ENCODE measurements at regions not wholly inside any gene's neighbourhood (a gene's known extent, or its start where the extent isn't known, plus 50 kb on each side); places are given as distances from the start of the nearest gene placed in this dataset.

DNA sequence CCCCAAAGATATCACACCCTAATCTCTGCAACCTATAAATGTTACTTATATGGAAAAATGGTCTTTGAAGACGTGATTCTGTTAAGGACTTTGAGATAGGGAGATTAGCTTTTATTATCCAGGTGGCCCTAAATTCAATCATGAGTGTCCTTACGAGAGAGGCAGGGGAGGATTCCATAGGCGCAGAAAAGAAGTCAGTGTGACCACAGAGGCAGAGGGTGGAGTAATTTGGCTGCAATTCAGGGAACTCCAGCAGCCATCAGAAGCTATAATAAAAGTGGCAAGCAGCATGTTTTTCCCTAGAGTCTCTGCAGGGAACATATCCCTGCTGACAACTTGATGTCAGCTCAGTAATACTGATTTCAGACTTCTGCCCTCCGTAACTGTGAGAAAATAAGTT lies 315.2 kb upstream of the ROBO2 start:
- Mint-ChIP-seq H3K9me3 (ENCODE audit: low read depth) (no peaks in the 10 kb centered on the region), H3K27me3 (ENCODE audit: low read depth) (peaks cover 6% of the 10 kb centered on the region), H3K4me3 (ENCODE audit: unreplicated experiment) (no peak overlapping the region), H3K36me3 (ENCODE audit: low read depth) (no peaks in the 10 kb centered on the region), H3K27ac (ENCODE audit: unreplicated experiment) (no peak overlapping the region), H3K4me1 (ENCODE audit: low read depth) (peaks cover 15% of the 10 kb centered on the region)
- no peak for DNase-seq (ENCODE audit: low spot score)
- TF ChIP-seq, protein P1, sequence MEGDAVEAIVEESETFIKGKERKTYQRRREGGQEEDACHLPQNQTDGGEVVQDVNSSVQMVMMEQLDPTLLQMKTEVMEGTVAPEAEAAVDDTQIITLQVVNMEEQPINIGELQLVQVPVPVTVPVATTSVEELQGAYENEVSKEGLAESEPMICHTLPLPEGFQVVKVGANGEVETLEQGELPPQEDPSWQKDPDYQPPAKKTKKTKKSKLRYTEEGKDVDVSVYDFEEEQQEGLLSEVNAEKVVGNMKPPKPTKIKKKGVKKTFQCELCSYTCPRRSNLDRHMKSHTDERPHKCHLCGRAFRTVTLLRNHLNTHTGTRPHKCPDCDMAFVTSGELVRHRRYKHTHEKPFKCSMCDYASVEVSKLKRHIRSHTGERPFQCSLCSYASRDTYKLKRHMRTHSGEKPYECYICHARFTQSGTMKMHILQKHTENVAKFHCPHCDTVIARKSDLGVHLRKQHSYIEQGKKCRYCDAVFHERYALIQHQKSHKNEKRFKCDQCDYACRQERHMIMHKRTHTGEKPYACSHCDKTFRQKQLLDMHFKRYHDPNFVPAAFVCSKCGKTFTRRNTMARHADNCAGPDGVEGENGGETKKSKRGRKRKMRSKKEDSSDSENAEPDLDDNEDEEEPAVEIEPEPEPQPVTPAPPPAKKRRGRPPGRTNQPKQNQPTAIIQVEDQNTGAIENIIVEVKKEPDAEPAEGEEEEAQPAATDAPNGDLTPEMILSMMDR (IDR thresholded peaks at IDR 0.05): no peak

DNA sequence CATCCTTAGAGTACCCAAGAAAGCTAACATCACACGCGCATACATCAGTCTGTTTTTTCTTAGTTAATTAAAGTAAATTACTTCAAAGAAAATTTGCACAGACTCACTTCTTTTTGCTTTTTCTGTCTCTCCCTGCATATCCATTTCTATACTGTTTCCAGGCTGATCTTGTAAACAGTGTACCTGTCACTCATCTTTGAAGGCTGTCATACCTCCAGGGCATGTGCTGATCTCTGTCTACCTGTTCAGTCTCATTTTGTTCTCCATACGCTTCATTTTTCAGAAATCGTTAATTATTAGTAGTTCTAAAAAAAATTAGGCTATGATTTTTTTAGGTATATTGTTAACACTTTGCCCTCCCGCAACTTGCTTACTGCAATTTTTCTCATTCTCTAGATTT lies 313.9 kb upstream of the ROBO2 start:
- DNase-seq (ENCODE audit: low spot score): no peak
- Mint-ChIP-seq H3K9me3 (ENCODE audit: low read depth) (no peaks in the 10 kb centered on the region), H3K4me1 (ENCODE audit: low read depth) (peaks cover 15% of the 10 kb centered on the region), H3K36me3 (ENCODE audit: low read depth) (no peaks in the 10 kb centered on the region), H3K4me3 (ENCODE audit: unreplicated experiment) (no peak overlapping the region), H3K27me3 (ENCODE audit: low read depth) (peaks cover 6% of the 10 kb centered on the region), H3K27ac (ENCODE audit: unreplicated experiment) (no peak overlapping the region)
- TF ChIP-seq, protein P1 (IDR thresholded peaks at IDR 0.05): no peak

DNA sequence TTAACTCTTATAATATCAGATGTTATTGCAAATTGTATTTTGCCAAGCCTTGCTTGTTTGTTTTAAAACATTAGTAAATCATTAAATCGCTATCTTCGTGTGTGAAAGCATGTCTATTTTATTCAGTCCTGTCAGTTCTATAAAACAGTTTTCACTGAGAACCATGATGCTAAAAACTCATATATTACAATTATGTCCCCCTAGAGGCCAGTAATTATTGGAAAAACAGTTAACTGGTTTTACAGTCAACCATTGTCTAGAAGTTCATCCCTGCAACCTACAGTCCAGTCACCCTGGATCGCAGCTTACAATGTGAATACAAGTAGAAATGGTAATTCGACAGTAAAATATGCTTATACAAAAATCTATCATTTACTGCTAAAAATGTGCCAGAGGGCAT lies 311.5 kb upstream of the ROBO2 start:
- no peaks in the 10 kb centered on the region for H3K9me3 Mint-ChIP-seq (ENCODE audit: low read depth)
- DNase-seq (ENCODE audit: low spot score): no peak
- TF ChIP-seq, protein P1 (IDR thresholded peaks at IDR 0.05): peak; percentile 31
- no peak overlapping the region for H3K27ac Mint-ChIP-seq (ENCODE audit: unreplicated experiment)
- H3K36me3 Mint-ChIP-seq (ENCODE audit: low read depth): no peaks in the 10 kb centered on the region
- no peak overlapping the region for H3K4me3 Mint-ChIP-seq (ENCODE audit: unreplicated experiment)
- H3K4me1 Mint-ChIP-seq (ENCODE audit: low read depth): peaks cover 15% of the 10 kb centered on the region
- peaks cover 3% of the 10 kb centered on the region for H3K27me3 Mint-ChIP-seq (ENCODE audit: low read depth)

DNA sequence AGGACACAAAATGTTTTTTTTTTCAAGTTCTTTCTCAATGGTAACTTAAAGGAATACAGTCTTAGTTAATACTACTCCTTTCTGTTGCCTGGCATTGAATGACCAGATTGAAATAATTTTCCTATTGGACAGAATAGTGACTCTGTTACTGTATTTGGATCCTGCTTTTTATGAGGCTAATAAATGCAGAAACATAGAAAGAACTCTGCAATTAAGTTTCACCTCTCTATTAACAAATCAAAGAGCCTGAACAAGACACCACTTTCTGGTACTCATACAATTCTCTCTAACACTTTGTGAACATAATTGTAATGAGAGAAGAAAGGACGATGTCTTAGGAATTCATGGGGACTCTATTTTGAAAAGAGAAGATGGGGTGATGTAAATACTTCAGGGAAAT lies 308.4 kb upstream of the ROBO2 start:
- Mint-ChIP-seq H3K9me3 (ENCODE audit: low read depth) (peaks cover 3% of the 10 kb centered on the region), H3K36me3 (ENCODE audit: low read depth) (no peaks in the 10 kb centered on the region), H3K27me3 (ENCODE audit: low read depth) (peaks cover 3% of the 10 kb centered on the region), H3K27ac (ENCODE audit: unreplicated experiment) (no peak overlapping the region), H3K4me1 (ENCODE audit: low read depth) (peaks cover 2% of the 10 kb centered on the region), H3K4me3 (ENCODE audit: unreplicated experiment) (no peak overlapping the region)
- DNase-seq (ENCODE audit: low spot score): no peak
- TF ChIP-seq, protein P1 (IDR thresholded peaks at IDR 0.05): no peak

DNA sequence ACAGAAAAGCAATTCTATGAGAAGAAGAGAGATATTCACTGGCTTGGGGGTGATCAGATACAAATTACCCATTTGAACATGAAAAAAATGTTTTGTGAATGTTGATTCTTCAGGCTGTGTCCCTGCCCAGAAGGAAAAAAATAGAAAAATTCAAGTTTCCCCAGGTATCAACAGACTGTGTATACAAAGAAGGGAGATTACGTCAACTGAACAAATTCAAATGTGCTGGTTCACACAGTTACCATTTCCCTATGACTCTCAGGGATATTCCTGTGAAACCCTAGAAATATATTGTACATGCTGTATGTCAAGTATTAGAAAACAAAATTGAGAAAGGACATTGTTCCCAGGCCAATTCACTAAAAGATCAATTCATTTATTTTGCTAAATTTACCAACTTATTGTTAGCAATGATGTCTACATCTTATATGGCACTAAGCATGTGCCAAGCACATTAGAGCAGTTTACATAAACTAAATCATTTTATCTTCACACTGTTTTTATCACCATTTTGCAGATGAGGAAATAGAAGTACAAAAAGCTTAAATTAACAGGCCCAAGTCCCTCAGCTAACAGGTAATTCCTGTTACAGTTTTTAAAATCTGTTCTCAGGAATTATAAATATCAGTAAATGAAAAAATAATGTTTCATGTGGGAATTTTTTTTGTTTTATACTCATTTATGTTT lies 306.7 kb upstream of the ROBO2 start:
- H3K36me3 Mint-ChIP-seq (ENCODE audit: low read depth): no peaks in the 10 kb centered on the region
- DNase-seq (ENCODE audit: low spot score): no peak
- no peak overlapping the region for H3K27ac Mint-ChIP-seq (ENCODE audit: unreplicated experiment)
- H3K4me1 Mint-ChIP-seq (ENCODE audit: low read depth): peaks cover 5% of the 10 kb centered on the region
- peaks cover 3% of the 10 kb centered on the region for H3K9me3 Mint-ChIP-seq (ENCODE audit: low read depth)
- H3K27me3 Mint-ChIP-seq (ENCODE audit: low read depth): peaks cover 3% of the 10 kb centered on the region
- no peak overlapping the region for H3K4me3 Mint-ChIP-seq (ENCODE audit: unreplicated experiment)
- TF ChIP-seq, protein P1 (IDR thresholded peaks at IDR 0.05): no peak

All from chondrocyte (in vitro differentiated cells).